ENCODE measurements at regions not wholly inside any gene's neighbourhood (a gene's known extent, or its start where the extent isn't known, plus 50 kb on each side); places are given as distances from the start of the nearest gene placed in this dataset.

DNA sequence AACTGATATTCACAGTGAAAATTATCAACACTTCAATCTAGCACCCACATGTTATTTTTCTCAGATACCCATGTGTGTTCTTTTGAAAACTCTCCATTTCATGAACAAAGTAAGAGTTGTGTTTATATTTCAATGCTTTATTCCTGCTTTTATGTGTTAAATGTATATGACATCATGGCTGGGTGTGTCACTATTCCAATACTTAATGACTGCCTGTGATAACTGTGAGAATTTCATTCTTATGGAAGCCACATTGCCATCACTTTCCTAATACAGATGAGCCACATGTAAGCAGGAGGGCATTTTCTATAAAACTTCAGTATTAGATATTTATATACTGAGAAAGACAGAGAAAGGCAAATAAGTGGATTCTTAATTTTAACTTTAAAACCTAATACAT lies 100.4 kb upstream of the FIGN start:
- Histone ChIP-seq H3K9ac (no peak overlapping the region), H3F3A (ENCODE audit: low read depth) (no peaks in the 10 kb centered on the region), H3K4me3 (no peak overlapping the region), H3K4me1 (peaks cover 14% of the 10 kb centered on the region), H3K36me3 (no peaks in the 10 kb centered on the region), H3K27me3 (no peaks in the 10 kb centered on the region), H3K79me2 (ENCODE audit: low read depth) (no peaks in the 10 kb centered on the region), H3K9me3 (ENCODE audit: low read depth) (no peaks in the 10 kb centered on the region), H3K4me2 (no peak overlapping the region), H2AFZ (replicated peaks) (peak overlapping the region; percentile 35), H3K27ac (no peak overlapping the region), H4K20me1 (ENCODE audit: low read depth) (no peaks in the 10 kb centered on the region)
- Mint-ChIP-seq H3K4me1 (peaks cover 11% of the 10 kb centered on the region), H3K4me3 (no peak overlapping the region), H3K36me3 (no peaks in the 10 kb centered on the region), H3K27me3 (ENCODE audit: insufficient read depth, low read depth) (no peaks in the 10 kb centered on the region), H3K27ac (no peak overlapping the region), H3K9me3 (no peaks in the 10 kb centered on the region)
- TF ChIP-seq EZH2phosphoT487 (IDR thresholded peaks at IDR 0.05) (no peak), EZH2 (IDR thresholded peaks at IDR 0.05) (no peak)
- TF ChIP-seq, protein P1, sequence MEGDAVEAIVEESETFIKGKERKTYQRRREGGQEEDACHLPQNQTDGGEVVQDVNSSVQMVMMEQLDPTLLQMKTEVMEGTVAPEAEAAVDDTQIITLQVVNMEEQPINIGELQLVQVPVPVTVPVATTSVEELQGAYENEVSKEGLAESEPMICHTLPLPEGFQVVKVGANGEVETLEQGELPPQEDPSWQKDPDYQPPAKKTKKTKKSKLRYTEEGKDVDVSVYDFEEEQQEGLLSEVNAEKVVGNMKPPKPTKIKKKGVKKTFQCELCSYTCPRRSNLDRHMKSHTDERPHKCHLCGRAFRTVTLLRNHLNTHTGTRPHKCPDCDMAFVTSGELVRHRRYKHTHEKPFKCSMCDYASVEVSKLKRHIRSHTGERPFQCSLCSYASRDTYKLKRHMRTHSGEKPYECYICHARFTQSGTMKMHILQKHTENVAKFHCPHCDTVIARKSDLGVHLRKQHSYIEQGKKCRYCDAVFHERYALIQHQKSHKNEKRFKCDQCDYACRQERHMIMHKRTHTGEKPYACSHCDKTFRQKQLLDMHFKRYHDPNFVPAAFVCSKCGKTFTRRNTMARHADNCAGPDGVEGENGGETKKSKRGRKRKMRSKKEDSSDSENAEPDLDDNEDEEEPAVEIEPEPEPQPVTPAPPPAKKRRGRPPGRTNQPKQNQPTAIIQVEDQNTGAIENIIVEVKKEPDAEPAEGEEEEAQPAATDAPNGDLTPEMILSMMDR (IDR thresholded peaks at IDR 0.05) = no peak
- DNase-seq (ENCODE audit: low spot score) = no peak

DNA sequence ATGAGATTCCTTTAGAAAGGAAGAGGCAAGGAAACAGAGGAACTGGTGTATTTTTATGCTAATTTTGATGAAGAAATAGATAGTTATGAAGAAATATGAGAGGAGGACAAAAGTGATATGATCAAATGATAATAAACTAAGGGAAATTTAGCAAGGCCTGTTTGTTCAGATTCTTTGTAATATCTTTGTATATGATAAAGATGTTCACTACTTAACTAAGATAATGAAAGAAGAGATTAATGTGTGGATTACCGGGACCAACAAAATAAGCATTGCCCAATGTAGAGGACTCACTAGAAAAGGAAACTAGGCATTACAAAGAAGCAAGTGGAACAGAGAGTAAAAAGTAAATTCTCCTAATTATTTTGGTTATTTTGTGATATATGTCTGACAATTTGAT lies 99.0 kb upstream of the FIGN start:
- Histone ChIP-seq H2AFZ (replicated peaks) (no peak overlapping the region), H3F3A (ENCODE audit: low read depth) (no peaks in the 10 kb centered on the region), H3K9ac (no peak overlapping the region), H4K20me1 (ENCODE audit: low read depth) (no peaks in the 10 kb centered on the region), H3K79me2 (ENCODE audit: low read depth) (no peaks in the 10 kb centered on the region), H3K9me3 (ENCODE audit: low read depth) (no peaks in the 10 kb centered on the region), H3K4me1 (peaks cover 14% of the 10 kb centered on the region), H3K4me3 (no peak overlapping the region), H3K27ac (no peak overlapping the region), H3K27me3 (no peaks in the 10 kb centered on the region), H3K36me3 (no peaks in the 10 kb centered on the region), H3K4me2 (no peak overlapping the region)
- Mint-ChIP-seq H3K9me3 (no peaks in the 10 kb centered on the region), H3K36me3 (no peaks in the 10 kb centered on the region), H3K4me1 (peaks cover 11% of the 10 kb centered on the region), H3K27ac (no peak overlapping the region), H3K4me3 (no peak overlapping the region), H3K27me3 (ENCODE audit: insufficient read depth, low read depth) (no peaks in the 10 kb centered on the region)
- TF ChIP-seq, protein P1 (IDR thresholded peaks at IDR 0.05) = no peak
- TF ChIP-seq EZH2phosphoT487 (IDR thresholded peaks at IDR 0.05) (no peak), EZH2 (IDR thresholded peaks at IDR 0.05) (no peak)
- no peak for DNase-seq (ENCODE audit: low spot score)

DNA sequence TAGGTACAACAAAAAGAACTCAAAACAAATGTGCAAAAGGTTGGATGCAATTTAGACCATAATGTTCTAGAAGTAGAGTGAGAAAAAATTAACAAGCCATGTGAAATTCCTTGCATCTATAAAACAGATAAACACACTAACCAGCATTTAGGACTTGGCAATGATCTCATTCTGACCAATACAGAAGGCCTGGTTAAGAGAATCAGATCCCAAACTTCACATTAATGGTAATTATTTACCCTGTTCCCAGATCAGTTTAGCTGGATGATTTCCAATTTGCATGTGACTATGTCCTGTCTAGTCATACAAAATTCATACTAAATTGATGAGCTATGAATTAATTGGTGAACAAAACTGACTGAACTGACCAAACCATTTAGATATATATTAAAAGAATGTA lies 98.4 kb upstream of the FIGN start:
- Histone ChIP-seq H4K20me1 (ENCODE audit: low read depth) (no peaks in the 10 kb centered on the region), H3K4me1 (peaks cover 14% of the 10 kb centered on the region), H2AFZ (replicated peaks) (no peak overlapping the region), H3F3A (ENCODE audit: low read depth) (no peaks in the 10 kb centered on the region), H3K9ac (no peak overlapping the region), H3K36me3 (no peaks in the 10 kb centered on the region), H3K4me2 (no peak overlapping the region), H3K27me3 (no peaks in the 10 kb centered on the region), H3K9me3 (ENCODE audit: low read depth) (no peaks in the 10 kb centered on the region), H3K4me3 (no peak overlapping the region), H3K79me2 (ENCODE audit: low read depth) (no peaks in the 10 kb centered on the region), H3K27ac (no peak overlapping the region)
- DNase-seq (ENCODE audit: low spot score) = no peak
- H3K9me3 Mint-ChIP-seq = peaks cover under 1% of the 10 kb centered on the region
- H3K27ac Mint-ChIP-seq = no peak overlapping the region
- H3K4me1 Mint-ChIP-seq = peaks cover 11% of the 10 kb centered on the region
- H3K27me3 Mint-ChIP-seq (ENCODE audit: insufficient read depth, low read depth) = peaks cover 4% of the 10 kb centered on the region
- no peak overlapping the region for H3K4me3 Mint-ChIP-seq
- TF ChIP-seq, protein P1 (IDR thresholded peaks at IDR 0.05) = no peak
- no peak for TF ChIP-seq EZH2 (IDR thresholded peaks at IDR 0.05)
- TF ChIP-seq EZH2phosphoT487 (IDR thresholded peaks at IDR 0.05) = no peak
- no peaks in the 10 kb centered on the region for H3K36me3 Mint-ChIP-seq

Measured in neural progenitor cell (in vitro differentiated cells).